ENCODE measurements at regions not wholly inside any gene's neighbourhood (a gene's known extent, or its start where the extent isn't known, plus 50 kb on each side); places are given as distances from the start of the nearest gene placed in this dataset.

DNA sequence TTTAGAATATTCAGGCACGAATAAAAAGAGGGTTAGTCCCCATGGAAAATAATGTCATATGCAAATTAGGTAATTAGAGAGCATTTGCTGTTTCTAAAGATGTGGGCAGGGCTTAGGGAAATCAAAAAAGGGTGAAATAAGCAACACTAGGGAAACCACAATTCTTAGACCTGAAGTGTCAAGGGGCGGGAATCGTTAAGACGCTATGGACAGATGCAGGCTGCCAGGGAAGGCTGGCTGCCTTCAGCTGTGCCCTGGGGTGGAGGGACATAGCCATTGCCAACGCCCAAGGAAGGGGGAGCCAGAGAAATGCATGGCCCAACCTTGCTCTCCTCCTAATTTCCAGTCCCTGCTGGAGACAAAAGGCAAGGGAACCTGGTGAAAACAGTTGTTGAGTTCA lies 141.7 kb upstream of the PROK2 start:
- no peak for TF ChIP-seq CTCF (IDR thresholded peaks at IDR 0.05; ENCODE audit: insufficient read depth, low read depth, low read length)
- TF ChIP-seq EZH2 (IDR thresholded peaks at IDR 0.05; ENCODE audit: insufficient read depth, low read length) = no peak

Measured in astrocyte (in vitro differentiated cells and primary cell).